GM21528 (cell line): ENCODE measurements at regions not wholly inside any gene's neighbourhood (a gene's known extent, or its start where the extent isn't known, plus 50 kb on each side); places are given as distances from the start of the nearest gene placed in this dataset.
"Not testable (repeated sequence)": the region's sequence is repeated elsewhere in the genome, so short reads cannot be mapped to it uniquely, and the experiment has no call there.

ENCODE experiments used
- ATAC-seq: cut with Tn5 transposase; IDR thresholded peaks from one replicate; pipeline ENCODE4 v1.9.1; 2021; ENCODE audit warnings: mild to moderate bottlenecking, moderate library complexity; ENCODE audit not compliant: unreplicated experiment, low FRiP score

DNA sequence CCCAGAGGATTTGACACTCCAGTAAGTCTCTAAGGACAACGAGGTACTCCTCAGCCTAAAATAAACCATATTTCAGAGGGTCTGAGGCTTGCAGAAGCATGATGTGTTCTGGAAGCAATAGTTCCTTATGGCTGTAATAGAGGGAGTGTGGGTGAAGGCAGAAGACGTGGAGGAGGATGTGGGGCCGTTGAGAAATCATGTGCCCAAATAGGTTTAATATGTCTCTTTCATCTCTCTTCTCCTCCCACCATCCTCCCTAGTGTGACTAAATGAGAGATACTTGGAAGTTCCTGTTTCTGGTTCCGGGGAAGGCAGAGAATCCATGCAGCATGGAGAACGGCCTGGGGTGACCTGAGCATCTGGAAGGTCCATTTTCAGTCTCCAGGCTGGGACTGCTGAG lies 174.0 kb upstream of the RSPO3 start:
- no peak for ATAC-seq

DNA sequence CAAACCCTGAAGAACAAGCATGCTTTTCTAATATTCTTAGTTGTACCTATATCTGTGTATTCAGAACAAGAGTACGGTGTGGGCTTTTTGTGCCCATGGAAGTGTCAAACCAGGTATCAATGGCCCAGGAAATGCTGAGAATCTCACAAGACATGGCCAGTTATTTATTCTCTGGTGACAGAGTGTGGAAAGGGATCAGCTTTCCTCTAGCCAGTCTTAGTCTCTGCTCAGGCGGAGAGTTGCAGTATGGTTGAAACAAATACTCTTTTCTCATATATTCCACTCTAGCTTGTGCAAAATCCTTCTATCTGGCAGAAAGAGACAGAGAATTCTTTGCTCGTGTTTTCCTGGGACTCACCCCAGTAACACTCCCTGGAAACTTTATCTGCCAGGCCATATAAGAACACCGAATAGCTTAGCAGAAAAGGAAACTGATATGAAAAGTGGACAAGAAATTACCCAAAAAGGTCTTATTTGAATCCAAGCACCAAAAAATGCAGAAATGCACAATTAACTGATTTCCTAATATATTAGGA lies 173.3 kb upstream of the RSPO3 start:
- no peak for ATAC-seq

GRCh38 chr6:126945812-126946360 lies 172.6 kb upstream of the RSPO3 start:
- ATAC-seq, result no peak

DNA sequence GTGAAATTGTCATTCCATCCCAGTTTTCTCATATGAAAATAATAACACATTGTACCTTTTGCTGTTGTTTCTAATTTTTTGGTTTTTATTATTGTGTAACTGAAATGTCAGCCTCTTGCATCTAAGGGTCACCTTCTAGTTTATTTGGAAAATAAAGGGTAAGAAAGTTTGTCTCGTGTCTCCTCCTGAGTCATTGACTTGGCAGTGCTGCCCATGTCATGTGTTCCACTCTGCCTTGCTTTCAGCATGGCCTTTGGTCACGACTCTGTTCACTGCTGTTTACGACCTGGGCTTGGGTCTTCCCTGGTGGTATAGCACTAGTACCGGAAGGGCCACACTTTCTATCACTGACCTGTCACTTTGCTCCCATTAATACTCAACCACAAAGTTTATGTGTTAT lies 171.4 kb upstream of the RSPO3 start:
- ATAC-seq, result no peak

DNA sequence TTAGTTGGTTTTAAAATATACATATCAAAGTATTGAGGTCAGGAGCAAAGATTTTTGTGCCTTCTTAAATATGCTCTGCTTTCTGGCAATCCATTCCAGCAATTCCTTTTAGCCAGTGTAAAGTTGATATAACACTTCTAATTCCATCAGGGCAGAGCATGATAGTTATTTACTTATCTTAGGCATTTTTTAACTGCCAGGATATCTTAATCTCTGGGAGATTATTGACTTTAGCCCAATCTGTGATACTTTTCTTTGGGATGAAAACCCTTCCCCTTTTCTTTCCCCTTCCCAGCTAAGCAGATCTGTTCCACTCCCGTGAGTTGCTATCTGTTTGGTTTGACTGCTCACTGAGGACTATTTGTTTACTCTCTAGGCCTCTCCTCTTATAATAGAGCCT lies 168.7 kb upstream of the RSPO3 start:
- no peak for ATAC-seq

DNA sequence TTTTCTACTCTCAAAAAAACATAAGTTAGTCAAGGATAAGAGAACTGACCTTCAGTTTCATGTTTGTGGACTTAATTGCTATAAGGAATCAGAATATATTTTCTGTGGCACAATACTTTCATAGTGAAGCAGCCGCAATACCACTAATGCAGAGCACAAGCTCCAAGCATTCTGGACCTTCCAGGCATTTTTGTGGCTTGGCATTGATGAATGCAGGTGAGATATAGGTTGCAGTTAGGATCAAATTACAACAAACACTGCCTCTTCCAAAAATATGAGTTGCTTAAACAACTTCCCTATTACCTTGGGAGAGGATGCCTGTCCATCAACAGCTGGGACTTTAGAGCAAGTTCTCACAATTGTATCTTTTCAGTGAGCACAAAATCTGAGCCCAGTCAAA lies 162.8 kb upstream of the RSPO3 start:
- no peak for ATAC-seq

DNA sequence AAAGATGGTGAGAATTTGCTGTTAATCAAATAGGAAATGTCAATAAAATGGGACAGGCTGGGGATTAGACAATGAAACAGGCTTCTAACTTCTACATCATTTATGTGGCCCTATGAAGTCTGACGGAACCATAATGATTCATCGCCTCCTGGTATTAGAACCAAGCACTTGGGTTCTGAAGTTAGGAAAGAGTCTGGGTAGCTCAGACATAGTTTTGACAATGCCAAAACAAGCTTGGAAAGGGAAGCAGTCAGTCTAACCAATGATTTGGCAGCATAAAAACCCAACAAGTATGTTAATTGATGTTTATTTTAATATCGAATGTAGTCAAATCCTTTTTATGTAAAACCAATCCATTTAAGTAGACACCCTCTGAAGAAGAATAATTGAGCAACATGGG lies 160.8 kb upstream of the RSPO3 start:
- ATAC-seq, result no peak

DNA sequence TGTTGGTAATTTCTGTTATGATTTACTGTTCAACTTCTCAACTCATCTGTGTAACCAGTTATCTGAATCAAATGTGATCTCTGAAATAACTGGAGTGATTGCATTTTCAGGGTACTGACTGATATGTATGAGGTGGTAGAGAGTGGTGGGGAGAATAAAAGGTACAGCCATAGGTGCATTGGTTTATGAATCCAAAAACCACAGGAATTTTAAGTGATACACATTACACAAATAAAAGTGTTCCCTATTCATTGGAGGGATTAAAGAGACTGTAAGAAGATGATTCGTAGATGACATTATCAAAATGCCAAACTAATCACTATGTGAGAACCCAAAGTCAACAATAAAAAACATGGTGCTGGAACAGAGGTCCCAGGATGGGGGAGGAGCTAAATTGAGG lies 158.7 kb upstream of the RSPO3 start:
- no peak for ATAC-seq

- no peak for ATAC-seq
Observed at GRCh38 chr6:126963077-126963809, 155.2 kb upstream of the RSPO3 start.

DNA sequence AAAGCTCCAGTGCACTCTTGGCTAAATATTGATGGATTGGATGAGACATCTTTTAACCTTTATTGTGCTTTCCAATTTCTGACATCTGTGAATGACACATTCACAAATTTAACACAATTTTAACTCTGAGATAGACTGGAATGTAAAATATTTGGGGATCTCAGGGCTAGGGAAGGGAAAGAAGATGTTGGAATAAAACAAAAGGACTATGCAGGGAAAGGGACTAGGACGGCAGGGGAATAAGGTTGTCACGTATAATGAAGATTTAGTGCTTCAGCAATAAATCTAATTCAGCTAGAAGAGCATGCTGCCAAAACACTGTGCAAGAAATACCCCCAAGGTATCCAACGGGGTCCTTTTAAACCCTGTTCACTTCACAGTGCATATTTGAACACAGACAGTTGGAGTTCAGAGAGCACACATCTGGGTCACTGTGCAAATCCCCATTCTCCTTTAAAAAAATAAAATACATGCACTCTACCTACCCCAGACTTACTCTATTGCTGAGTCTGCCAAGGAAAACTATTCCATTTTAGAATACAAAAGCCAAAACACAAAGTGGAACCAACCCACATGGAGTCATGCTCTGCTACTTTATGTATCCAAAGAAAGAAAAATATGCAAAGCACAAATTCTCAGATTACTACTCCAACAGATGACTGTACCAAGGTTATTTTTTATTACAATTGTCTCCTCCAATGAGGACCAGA lies 151.0 kb upstream of the RSPO3 start:
- no peak for ATAC-seq

- ATAC-seq, result no peak
Observed at GRCh38 chr6:126976253-126976797, 142.1 kb upstream of the RSPO3 start.

- ATAC-seq, result no peak
Observed at GRCh38 chr6:126983779-126984178, 134.7 kb upstream of the RSPO3 start.

- ATAC-seq, result not testable (repeated sequence)
Observed at GRCh38 chr6:126988125-126988524, 130.3 kb upstream of the RSPO3 start.

DNA sequence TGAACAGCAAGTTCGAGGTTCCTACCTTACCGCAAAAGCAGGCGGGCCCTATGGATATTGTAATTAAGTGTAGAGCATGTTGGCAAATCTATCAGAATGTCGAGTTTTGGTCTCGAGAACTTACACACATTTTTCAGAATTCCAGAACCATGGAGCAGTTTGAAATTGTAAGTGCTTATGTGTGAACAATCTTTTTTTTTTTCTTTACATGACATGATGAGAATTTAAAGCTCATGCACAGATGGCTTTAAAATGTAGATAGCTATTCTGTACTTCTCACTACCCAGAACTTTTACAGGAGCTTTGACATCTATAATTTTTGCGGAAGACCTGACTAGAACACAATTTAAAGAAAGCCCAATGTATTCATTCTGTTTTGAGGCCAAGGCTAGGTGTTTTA lies 117.8 kb upstream of the RSPO3 start:
- ATAC-seq, result no peak

DNA sequence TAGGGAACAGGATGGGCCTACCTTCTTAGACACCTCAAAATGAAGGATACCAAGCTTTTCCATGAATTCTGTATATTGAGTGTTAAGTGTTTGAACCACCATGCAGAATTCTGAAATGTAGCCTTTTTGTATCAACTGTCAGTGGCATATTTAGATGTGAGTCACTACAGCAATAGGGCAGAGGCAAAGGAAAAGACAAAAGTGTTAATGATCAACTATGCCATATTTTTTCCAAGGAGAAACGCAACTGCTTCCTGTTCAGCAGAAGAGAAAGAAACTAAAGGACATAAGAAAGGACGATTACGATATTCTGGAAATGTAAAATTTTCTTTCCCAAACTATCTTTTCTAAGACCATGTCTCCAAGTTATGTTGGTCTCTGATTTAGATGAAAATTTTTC lies 104.6 kb upstream of the RSPO3 start:
- ATAC-seq, result no peak

DNA sequence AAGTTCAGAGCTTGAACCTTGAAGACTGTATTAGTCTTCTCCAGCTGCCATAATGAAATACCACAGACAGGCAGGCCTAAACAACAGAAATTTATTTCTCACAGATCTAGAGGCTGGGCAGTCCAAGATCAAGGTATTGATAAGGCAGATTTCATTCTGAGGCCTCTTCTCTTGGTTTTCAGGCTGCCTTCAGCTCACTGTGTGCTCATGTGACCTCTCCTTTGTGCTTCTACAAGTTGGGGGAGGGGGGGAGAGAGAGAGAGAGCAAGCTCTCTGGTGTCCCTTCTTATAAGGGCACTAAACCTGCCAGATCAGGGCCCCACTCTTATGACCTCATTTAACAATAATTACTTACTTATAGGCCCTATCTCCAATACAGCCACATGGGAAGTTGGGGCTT lies 102.6 kb upstream of the RSPO3 start:
- ATAC-seq, result no peak

- no peak for ATAC-seq
Observed at GRCh38 chr6:127019828-127020227, 98.6 kb upstream of the RSPO3 start.

GRCh38 chr6:127022302-127022701 lies 96.2 kb upstream of the RSPO3 start:
- ATAC-seq, result no peak

- no peak for ATAC-seq
Observed at GRCh38 chr6:127023001-127023778, 95.3 kb upstream of the RSPO3 start.

DNA sequence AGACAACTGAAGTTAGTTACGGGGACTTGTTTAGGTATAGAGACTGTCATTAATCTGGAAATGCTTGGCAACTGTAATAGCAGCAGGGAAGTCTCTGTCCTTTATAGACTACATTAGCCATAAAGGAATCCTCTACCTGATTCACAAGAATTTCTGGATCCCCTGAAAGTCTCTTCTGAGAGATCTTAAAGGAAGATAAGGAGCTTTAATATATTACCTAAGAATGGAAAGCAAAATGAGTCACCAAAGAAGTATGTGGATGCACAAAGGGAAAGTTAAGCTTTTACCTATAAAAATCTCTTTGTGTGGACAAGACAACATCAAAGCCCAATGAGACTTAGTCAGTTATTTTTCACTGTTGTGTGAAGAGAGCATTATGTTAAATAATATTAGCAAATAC lies 92.2 kb upstream of the RSPO3 start:
- ATAC-seq, result no peak

GRCh38 chr6:127030111-127030510 lies 88.4 kb upstream of the RSPO3 start:
- no peak for ATAC-seq
